Mammary epithelial cell (primary cell): ENCODE measurements at regions not wholly inside any gene's neighbourhood (a gene's known extent, or its start where the extent isn't known, plus 50 kb on each side); places are given as distances from the start of the nearest gene placed in this dataset.

Source experiments
- CTCF ChIP-seq, 2 donors: IDR thresholded peaks in 1 of 2; conservative IDR thresholded peaks in 1 of 2; 2 replicates each; pipeline ENCODE4 v1.5.1; 2011 to 2012; ENCODE audit warnings: inconsistent platforms in 2 of 2, low read length in 2 of 2, mild to moderate bottlenecking in 2 of 2, control low read depth in 1 of 2, low read depth in 1 of 2; ENCODE audit not compliant: insufficient read depth in 1 of 2; ENCODE audit errors: extremely low read depth in 1 of 2
- EZH2 ChIP-seq: IDR thresholded peaks from 2 replicates; pipeline ENCODE4 v1.6.1; 2012; ENCODE audit warnings: low read length, inconsistent platforms, borderline replicate concordance

- no peak for TF ChIP-seq CTCF (conservative IDR thresholded peaks at IDR 0.05 in 1 of 2, IDR thresholded peaks at IDR 0.05 in 1 of 2; ENCODE audit: extremely low read depth in 1 of 2, insufficient read depth in 1 of 2, low read depth in 1 of 2, low read length in 2 of 2)
- no peak for TF ChIP-seq EZH2
Measured at GRCh38 chr17:36749493-36749892, 148.1 kb downstream of the MRM1 start.
